Immature natural killer cell (primary cell): ENCODE measurements at regions not wholly inside any gene's neighbourhood (a gene's known extent, or its start where the extent isn't known, plus 50 kb on each side); places are given as distances from the start of the nearest gene placed in this dataset.

Experiments used
- DNase-seq, 3 donors: peaks; one replicate each; pipeline ENCODE4 v3.0.0; 2022; ENCODE audit warnings: mixed read lengths in 1 of 3
- H3K27ac Mint-ChIP-seq, 6 donors: one replicate each; pipeline ENCODE4 v1.8.0; 2020; ENCODE audit warnings: mixed read lengths in 6 of 6, mild to moderate bottlenecking in 5 of 6, inconsistent platforms in 4 of 6, moderate library complexity in 3 of 6
- H3K27me3 Mint-ChIP-seq, 3 donors: one replicate each; pipeline ENCODE4 v1.8.0; 2020 to 2021; ENCODE audit warnings: low read depth in 3 of 3, mild to moderate bottlenecking in 3 of 3, mixed read lengths in 3 of 3, moderate library complexity in 3 of 3, inconsistent platforms in 1 of 3
- H3K36me3 Mint-ChIP-seq, 3 donors: one replicate each; pipeline ENCODE4 v1.8.0; 2020; ENCODE audit warnings: mixed read lengths in 3 of 3, inconsistent platforms in 2 of 3, mild to moderate bottlenecking in 2 of 3
- H3K4me1 Mint-ChIP-seq, 2 donors: one replicate each; pipeline ENCODE4 v1.8.0; 2020; ENCODE audit warnings: inconsistent platforms in 2 of 2, mild to moderate bottlenecking in 2 of 2, mixed read lengths in 2 of 2, moderate library complexity in 1 of 2
- H3K4me3 Mint-ChIP-seq, 5 donors: one replicate each; pipeline ENCODE4 v1.8.0; 2020; ENCODE audit warnings: mild to moderate bottlenecking in 5 of 5, mixed read lengths in 5 of 5, inconsistent platforms in 3 of 5, moderate library complexity in 3 of 5
- H3K9me3 Mint-ChIP-seq, 6 donors: one replicate each; pipeline ENCODE4 v1.8.0; 2020; ENCODE audit warnings: mild to moderate bottlenecking in 6 of 6, mixed read lengths in 6 of 6, inconsistent platforms in 4 of 6, moderate library complexity in 3 of 6

DNA sequence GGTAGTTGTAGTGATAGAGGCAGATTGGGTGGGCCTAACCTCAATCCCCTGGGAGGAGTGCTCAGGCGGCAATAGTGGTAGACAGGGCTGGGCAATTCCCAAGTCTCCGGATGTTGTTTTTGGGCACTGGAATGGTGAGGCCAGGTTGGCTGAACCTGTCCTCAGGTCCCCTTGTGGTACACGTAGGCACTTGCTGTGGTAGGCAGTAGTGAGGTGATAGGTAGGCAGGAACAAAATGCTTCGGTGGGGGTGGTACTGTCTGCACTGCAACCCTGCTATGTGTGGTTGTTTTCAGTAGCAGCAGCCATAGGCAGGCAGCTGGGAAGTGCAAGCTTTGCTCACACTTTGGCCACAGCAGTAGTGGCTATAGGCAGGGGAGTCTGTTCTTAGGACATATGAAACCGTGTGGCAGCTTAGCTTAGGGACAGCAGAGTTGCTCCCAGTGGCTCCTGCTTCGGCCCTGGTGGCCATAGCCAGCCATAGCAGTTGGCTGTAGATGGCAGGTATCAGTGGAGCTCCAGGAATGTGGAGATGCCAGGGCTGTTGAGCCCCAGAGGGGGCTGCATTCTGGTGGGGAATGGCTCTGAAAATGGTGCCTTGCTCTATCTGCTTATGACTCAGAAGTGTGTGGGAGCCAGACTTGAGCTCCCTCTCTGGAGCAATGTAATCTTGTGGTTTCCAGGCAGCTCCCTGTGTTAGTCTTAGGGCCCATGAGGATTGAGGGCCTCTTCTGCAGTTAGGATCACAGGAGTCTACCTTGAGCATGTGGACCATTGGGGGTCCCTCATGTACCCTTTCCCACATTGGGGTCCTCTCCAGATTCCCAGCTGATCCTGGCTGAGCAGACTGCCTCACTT lies 241.8 kb upstream of the BMP2 start:
- DNase-seq = no peak
- peaks cover 0 to 4% (median 0%) of the 10 kb centered on the region in 3 donors for H3K36me3 Mint-ChIP-seq
- H3K27me3 Mint-ChIP-seq = peaks cover 0 to 2% (median 0%) of the 10 kb centered on the region in 3 donors
- peaks cover 2 to 32% (median 11%) of the 10 kb centered on the region in 6 donors for H3K9me3 Mint-ChIP-seq
- H3K27ac Mint-ChIP-seq = no peak overlapping the region
- H3K4me1 Mint-ChIP-seq = no peaks in the 10 kb centered on the region
- no peak overlapping the region for H3K4me3 Mint-ChIP-seq

DNA sequence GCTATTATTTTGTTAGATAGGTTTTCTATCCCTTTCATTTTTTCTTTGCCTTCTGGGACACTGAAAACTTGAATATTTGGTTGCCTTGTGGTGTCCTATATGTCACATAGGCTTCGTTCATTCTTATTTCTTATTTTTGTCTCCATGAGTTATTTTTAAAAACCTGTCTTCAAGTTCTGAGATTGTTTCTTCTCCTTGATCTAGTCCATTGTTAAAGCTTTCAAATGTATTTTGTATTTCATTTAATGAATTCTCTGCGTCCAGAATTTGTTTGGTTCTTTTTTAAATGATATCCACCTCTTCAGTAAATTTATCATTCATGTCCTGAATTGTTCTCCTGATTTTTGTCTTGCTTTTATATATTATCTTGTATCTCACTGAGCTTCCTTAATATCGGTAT lies 243.2 kb upstream of the BMP2 start:
- DNase-seq = no peak
- H3K9me3 Mint-ChIP-seq = peaks cover 2 to 31% (median 11%) of the 10 kb centered on the region in 6 donors
- H3K27me3 Mint-ChIP-seq = peaks cover 0 to 2% (median 0%) of the 10 kb centered on the region in 3 donors
- peaks cover 0 to 4% (median 0%) of the 10 kb centered on the region in 3 donors for H3K36me3 Mint-ChIP-seq
- no peak overlapping the region for H3K27ac Mint-ChIP-seq
- no peak overlapping the region for H3K4me3 Mint-ChIP-seq
- H3K4me1 Mint-ChIP-seq = no peaks in the 10 kb centered on the region

DNA sequence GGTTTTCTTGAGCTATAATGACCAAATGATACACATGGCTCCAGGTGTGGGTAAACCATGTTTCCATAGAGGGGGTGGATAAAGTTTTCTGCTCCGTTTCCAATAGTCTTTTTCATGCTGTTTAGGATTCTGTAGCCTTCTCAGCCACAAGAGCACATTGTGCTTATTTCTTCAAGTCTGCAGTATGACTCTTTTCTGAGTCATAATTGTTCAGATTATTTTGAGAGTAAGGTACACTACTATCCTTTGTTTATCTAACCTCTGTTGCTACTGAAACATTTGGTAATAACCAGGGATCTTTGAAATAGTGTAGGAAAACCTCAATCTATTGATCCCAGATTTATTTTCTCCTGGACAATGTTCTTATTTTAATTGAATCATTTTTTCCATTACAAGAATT lies 247.9 kb upstream of the BMP2 start:
- H3K27me3 Mint-ChIP-seq = no peaks in the 10 kb centered on the region
- H3K4me1 Mint-ChIP-seq = no peaks in the 10 kb centered on the region
- peaks cover 0 to 28% (median 13%) of the 10 kb centered on the region in 6 donors for H3K9me3 Mint-ChIP-seq
- H3K27ac Mint-ChIP-seq = no peak overlapping the region
- no peaks in the 10 kb centered on the region for H3K36me3 Mint-ChIP-seq
- DNase-seq = no peak
- no peak overlapping the region for H3K4me3 Mint-ChIP-seq

DNA sequence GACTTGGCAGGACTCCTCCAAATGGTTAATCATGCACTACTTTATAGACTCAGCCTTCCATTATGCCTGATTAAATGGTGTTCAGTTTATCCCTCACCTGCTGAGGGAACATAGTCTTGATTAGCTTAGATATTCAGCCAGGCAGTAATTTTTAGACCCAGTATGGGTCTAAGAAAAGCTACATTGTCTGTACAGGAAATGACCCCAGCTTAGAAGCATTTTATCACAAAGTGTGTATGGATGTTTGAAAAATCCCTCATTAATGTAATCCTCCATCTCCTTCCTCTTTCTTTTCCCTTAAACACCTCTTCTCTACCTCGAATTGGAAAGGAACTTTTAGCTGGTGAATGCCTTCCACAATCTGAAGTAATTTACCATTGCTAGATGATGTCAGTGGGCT lies 252.2 kb upstream of the BMP2 start:
- Mint-ChIP-seq H3K36me3 (no peaks in the 10 kb centered on the region), H3K4me3 (no peak overlapping the region), H3K27ac (no peak overlapping the region), H3K27me3 (no peaks in the 10 kb centered on the region), H3K4me1 (no peaks in the 10 kb centered on the region), H3K9me3 (peaks cover 3 to 14% (median 4%) of the 10 kb centered on the region in 6 donors)
- no peak for DNase-seq

DNA sequence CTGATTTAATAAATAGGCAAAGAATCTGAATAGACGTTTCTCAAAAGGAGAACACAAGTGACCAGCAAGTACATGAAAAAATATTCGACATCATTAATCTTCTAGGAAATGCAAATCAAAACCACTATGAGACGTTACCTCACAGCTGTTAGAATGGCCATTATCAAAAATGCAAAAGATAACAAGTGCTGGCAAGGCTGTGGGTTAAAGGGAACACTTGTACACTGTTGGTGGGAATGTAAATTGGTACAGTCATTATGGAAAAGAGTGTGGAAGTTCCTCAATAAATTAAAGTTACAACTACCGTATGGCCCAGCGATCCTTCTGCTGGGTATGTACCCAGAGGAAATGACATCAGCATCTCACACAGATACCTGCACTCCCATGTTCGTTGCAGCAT lies 253.9 kb upstream of the BMP2 start:
- Mint-ChIP-seq H3K4me1 (no peaks in the 10 kb centered on the region), H3K9me3 (peaks cover 3 to 10% (median 4%) of the 10 kb centered on the region in 6 donors), H3K27me3 (no peaks in the 10 kb centered on the region), H3K36me3 (no peaks in the 10 kb centered on the region), H3K4me3 (no peak overlapping the region), H3K27ac (no peak overlapping the region)
- DNase-seq = no peak

DNA sequence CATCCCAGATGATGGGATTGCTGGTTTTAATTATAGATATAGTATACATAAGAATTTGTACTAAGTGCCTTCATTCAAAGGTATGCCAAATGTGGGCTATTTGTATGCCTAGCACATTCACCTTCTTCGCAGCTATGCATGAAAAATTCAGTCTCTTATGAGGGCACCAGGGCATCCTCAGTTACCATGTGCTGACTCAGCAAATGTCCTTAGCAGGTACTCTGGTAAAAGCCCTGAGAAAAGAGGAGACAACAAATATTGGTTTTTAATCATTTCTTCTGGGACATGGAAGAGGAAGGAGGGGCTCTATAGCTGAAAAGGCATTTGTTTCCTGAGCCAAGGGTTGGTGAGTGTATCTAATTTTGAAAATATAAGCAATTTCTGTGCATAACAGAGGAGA lies 258.1 kb upstream of the BMP2 start:
- Mint-ChIP-seq H3K4me1 (no peaks in the 10 kb centered on the region), H3K27me3 (no peaks in the 10 kb centered on the region), H3K36me3 (no peaks in the 10 kb centered on the region), H3K9me3 (peaks cover 3 to 9% (median 6%) of the 10 kb centered on the region in 6 donors), H3K4me3 (no peak overlapping the region), H3K27ac (no peak overlapping the region)
- no peak for DNase-seq

DNA sequence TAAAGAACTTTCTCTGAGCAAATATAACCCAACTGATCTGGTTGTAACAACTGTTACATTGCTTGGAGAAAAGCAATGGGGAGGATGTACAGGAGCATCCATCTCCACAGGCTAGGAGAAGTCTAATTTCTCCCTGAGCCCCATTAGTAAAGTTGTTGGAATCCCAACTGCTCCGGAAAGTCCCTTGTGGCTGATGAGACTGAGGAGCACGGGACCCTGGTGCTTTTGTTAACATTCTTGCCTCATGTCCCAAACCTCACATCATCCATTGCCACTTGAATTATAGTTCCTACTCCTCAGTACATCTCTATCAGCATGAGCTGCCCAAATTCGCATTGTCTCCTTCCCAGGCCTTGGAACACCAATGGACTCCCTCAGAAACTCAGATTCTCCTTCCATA lies 260.6 kb upstream of the BMP2 start:
- H3K27ac Mint-ChIP-seq = no peak overlapping the region
- H3K9me3 Mint-ChIP-seq = peaks cover 3 to 14% (median 4%) of the 10 kb centered on the region in 6 donors
- no peaks in the 10 kb centered on the region for H3K36me3 Mint-ChIP-seq
- no peaks in the 10 kb centered on the region for H3K4me1 Mint-ChIP-seq
- DNase-seq = no peak
- no peaks in the 10 kb centered on the region for H3K27me3 Mint-ChIP-seq
- no peak overlapping the region for H3K4me3 Mint-ChIP-seq

DNA sequence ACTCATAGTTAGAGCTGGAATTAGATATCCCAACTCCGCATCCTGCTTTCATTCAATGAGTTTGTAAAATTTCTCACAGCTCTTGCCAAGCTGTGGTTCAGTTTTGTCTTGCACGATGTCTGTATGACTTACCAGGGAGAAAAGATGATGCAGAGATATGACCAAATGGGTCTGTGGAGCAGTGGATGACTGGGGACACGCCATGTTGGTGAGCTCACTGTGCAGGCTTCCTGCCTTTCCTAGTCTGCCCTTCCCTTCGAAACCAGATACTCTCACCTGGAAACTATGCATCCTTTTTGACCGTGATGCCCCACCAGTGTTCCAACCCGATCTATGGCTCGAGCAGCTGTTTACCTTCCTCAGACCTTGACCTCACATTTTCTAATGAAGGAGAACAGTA lies 262.7 kb upstream of the BMP2 start:
- Mint-ChIP-seq H3K9me3 (peaks cover 0 to 11% (median 4%) of the 10 kb centered on the region in 6 donors), H3K4me3 (no peak overlapping the region), H3K4me1 (no peaks in the 10 kb centered on the region), H3K27ac (no peak overlapping the region), H3K36me3 (no peaks in the 10 kb centered on the region), H3K27me3 (peaks cover 0 to 3% (median 0%) of the 10 kb centered on the region in 3 donors)
- DNase-seq = no peak

DNA sequence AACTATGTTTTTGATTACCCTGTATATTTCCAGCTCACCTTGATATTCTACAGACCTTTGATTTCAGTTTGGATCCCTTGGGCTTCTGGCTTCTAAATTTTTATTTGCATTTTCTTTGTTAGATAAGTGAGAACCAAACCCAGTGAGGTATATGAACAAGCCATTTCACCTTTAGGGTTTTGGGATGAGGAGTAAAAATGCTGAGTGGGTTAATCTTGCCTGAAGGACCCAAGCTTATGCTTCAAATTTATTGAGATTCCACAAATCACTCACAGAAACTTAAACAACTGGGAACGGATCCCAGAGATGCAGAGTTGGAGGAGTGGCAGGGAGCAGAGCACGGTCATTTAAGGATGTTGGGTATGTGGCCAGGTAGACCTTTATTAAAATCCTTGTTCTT lies 263.3 kb upstream of the BMP2 start:
- Mint-ChIP-seq H3K27me3 (peaks cover 0 to 3% (median 0%) of the 10 kb centered on the region in 3 donors), H3K9me3 (peaks cover 0 to 11% (median 4%) of the 10 kb centered on the region in 6 donors), H3K4me1 (no peaks in the 10 kb centered on the region), H3K36me3 (no peaks in the 10 kb centered on the region), H3K27ac (no peak overlapping the region), H3K4me3 (no peak overlapping the region)
- no peak for DNase-seq

DNA sequence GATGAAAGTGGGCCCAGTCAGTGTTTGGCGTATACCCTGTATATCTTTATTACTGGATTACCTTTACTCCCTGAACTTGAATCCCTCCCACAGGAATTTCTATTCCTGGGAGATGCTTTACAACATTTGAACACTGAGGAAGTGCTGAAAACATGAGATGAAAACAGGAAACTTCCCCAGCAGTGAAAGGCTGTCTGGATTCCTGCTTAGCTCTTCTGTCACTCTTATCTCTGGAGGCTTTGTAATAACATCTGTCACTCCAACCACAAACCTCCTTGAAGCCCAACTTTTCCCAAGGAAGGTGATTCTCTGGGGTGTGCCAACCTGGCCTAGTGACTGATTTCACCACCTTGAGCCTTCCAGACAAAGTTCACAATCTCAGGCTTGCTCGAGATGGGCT lies 264.5 kb upstream of the BMP2 start:
- Mint-ChIP-seq H3K27ac (no peak overlapping the region), H3K4me3 (no peak overlapping the region), H3K9me3 (peaks cover 0 to 15% (median 4%) of the 10 kb centered on the region in 6 donors), H3K27me3 (peaks cover 0 to 3% (median 0%) of the 10 kb centered on the region in 3 donors), H3K4me1 (no peaks in the 10 kb centered on the region), H3K36me3 (no peaks in the 10 kb centered on the region)
- no peak for DNase-seq

DNA sequence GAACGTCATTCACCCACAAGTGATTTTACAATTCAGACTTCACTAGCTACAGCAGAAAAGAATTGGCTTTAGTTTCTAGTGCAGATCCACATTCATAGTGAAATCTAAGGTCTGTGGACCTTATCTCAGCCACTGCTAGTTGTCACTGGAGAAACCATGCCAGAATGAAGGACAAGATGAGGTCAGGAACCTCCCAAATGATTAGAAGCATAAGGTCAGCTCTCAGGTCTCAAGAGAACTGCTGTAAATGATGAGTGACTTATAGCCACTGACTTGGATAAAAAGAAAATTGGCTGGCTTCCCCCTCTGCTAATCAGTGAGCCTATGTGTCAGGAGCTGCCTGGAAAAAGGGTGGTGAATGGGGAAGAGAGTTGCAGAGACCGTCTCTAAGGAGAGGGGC lies 265.3 kb upstream of the BMP2 start:
- DNase-seq = no peak
- peaks cover 0 to 13% (median 4%) of the 10 kb centered on the region in 6 donors for H3K9me3 Mint-ChIP-seq
- H3K4me3 Mint-ChIP-seq = no peak overlapping the region
- H3K4me1 Mint-ChIP-seq = no peaks in the 10 kb centered on the region
- H3K36me3 Mint-ChIP-seq = no peaks in the 10 kb centered on the region
- peaks cover 0 to 3% (median 0%) of the 10 kb centered on the region in 3 donors for H3K27me3 Mint-ChIP-seq
- no peak overlapping the region for H3K27ac Mint-ChIP-seq

DNA sequence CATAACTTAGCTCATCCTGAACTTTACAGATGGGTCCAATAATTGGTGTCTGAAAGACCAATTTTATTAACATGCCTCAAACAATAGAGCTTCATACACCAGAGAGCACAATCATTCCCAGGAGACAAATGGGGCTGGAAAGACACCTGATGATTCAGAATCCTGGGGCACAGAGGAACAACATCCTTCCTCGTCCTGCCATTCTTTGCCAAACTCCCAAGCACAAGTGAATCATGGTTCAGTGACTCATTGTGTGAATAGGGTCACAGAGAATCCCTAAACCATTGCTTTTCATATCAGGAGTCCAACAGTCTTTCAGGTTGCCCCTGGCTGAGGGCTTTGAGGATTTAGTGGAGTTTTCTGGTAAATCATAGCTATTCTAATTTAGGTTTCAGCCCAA lies 266.4 kb upstream of the BMP2 start:
- DNase-seq = no peak
- Mint-ChIP-seq H3K27me3 (peaks cover 0 to 3% (median 0%) of the 10 kb centered on the region in 3 donors), H3K9me3 (peaks cover 0 to 13% (median 6%) of the 10 kb centered on the region in 6 donors), H3K27ac (no peak overlapping the region), H3K4me1 (no peaks in the 10 kb centered on the region), H3K36me3 (no peaks in the 10 kb centered on the region), H3K4me3 (no peak overlapping the region)

DNA sequence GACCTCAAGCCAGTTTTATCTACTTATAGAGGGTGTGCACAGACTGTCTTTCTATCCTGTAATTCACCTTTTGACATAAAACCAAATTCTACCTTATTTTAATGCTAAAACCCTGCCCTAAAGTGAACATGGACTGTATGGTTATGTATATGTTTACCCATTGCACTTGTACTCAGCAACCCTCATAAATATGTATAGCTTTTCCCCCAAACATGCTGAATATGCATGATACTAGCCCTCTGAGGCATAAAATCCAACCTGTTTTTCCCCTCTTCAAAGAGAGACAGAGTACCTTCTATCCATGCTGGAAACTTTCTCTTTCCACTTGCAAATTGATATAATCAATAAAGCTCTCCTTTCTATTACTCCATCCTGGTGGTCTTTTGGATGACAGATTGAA lies 267.9 kb upstream of the BMP2 start:
- H3K27me3 Mint-ChIP-seq = peaks cover 0 to 3% (median 0%) of the 10 kb centered on the region in 3 donors
- no peaks in the 10 kb centered on the region for H3K36me3 Mint-ChIP-seq
- no peak for DNase-seq
- no peaks in the 10 kb centered on the region for H3K4me1 Mint-ChIP-seq
- H3K9me3 Mint-ChIP-seq = peaks cover 0 to 14% (median 5%) of the 10 kb centered on the region in 6 donors
- H3K27ac Mint-ChIP-seq = no peak overlapping the region
- no peak overlapping the region for H3K4me3 Mint-ChIP-seq

DNA sequence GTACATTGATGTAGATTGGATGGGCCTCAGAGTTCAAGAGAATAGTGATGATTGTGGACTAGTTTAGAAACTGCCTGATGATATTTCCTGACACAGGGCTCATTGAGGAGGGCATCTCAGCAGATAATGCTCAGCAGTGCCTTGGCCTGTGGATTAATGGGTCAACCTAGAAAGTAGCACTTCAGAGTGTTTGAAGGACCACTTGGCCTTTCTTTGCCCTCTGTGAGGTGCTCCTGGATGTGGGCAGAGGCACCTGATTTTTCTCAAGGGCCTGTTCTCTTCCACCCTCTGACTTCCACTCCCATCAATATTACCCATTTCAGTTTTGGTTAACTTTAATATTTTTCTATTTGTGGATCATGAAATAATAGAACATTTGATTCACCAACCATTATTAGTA lies 270.6 kb upstream of the BMP2 start:
- Mint-ChIP-seq H3K4me1 (no peaks in the 10 kb centered on the region), H3K27me3 (peaks cover 0 to 3% (median 0%) of the 10 kb centered on the region in 3 donors), H3K27ac (no peak overlapping the region), H3K4me3 (no peak overlapping the region), H3K36me3 (no peaks in the 10 kb centered on the region), H3K9me3 (peaks cover 0 to 17% (median 3%) of the 10 kb centered on the region in 6 donors)
- no peak for DNase-seq

DNA sequence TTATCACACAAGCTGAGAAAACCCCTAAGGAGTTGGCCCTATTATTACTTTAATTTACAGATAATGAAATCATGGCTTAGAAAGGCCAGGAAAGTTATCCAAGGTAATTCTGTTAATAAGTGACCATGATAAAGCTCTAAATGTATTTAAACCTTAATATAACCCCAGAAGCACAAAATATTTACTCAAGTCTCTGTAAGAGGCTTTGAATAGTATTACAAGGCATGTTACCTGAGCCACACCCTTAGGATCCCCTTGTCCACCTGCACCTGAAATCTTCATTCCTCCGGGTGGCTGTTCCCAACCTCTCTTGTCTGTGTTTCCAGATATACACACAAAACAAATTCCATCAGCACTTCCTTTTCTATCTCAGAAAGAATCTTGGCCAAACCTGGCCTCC lies 271.6 kb upstream of the BMP2 start:
- DNase-seq = no peak
- Mint-ChIP-seq H3K9me3 (peaks cover 0 to 15% (median 3%) of the 10 kb centered on the region in 6 donors), H3K4me1 (no peaks in the 10 kb centered on the region), H3K27me3 (peaks cover 0 to 3% (median 0%) of the 10 kb centered on the region in 3 donors), H3K4me3 (no peak overlapping the region), H3K27ac (no peak overlapping the region), H3K36me3 (no peaks in the 10 kb centered on the region)
